GM23248 (cell line): ENCODE measurements at regions not wholly inside any gene's neighbourhood (a gene's known extent, or its start where the extent isn't known, plus 50 kb on each side); places are given as distances from the start of the nearest gene placed in this dataset.

Experiments used
- EZH2 ChIP-seq: fragments of 200-600 bp; sonication (generic); IDR thresholded peaks from 2 replicates; pipeline ENCODE4 v1.6.1; 2018; ENCODE audit warnings: antibody characterized with exemption, mild to moderate bottlenecking; ENCODE audit not compliant: insufficient read depth, poor library complexity, severe bottlenecking
- EZH2phosphoT487 ChIP-seq: fragments of 200-600 bp; sonication (generic); IDR thresholded peaks from 2 replicates; pipeline ENCODE4 v1.6.1; 2018; ENCODE audit warnings: antibody characterized with exemption, moderate library complexity, mild to moderate bottlenecking, low read depth; ENCODE audit not compliant: insufficient read depth

DNA sequence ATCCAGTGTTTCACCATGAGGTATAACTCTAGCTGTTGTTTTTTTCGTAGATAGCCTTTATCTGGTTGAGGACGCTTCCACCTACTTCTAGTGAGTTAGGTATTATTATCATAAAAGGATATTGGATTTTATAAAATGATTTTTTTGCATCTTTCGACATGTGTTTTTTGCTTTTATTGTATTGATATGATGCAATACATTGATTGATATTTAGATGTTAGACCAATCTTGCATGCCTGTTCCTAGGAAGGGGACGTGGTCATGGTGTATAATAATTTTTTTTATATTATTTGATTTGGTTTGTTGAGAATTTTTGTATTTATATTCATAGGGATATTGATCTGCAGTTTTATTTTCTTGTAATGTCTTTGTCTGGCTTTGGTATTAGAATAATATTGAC lies 193.3 kb downstream of the HS3ST3B1 start:
- no peak for TF ChIP-seq EZH2phosphoT487
- no peak for TF ChIP-seq EZH2
